GM12878 (cell line): ENCODE measurements at regions not wholly inside any gene's neighbourhood (a gene's known extent, or its start where the extent isn't known, plus 50 kb on each side); places are given as distances from the start of the nearest gene placed in this dataset.

Experiments used
- BCLAF1 ChIP-seq: fragments of 450-650 bp; IDR thresholded peaks from 2 replicates; pipeline ENCODE4 v1.6.1; 2017; ENCODE audit warnings: antibody characterized with exemption, mild to moderate bottlenecking, moderate library complexity
- CHD1 ChIP-seq: IDR thresholded peaks from 2 replicates; pipeline ENCODE4 v1.6.1; 2012; ENCODE audit warnings: low read depth, low read length, improper control_type of control experiment
- CHD2 ChIP-seq: IDR thresholded peaks from 2 replicates; pipeline ENCODE4 v1.6.1; 2011; ENCODE audit warnings: low read depth, low read length, improper control_type of control experiment, borderline replicate concordance
- CTCF ChIP-seq, 3 experiments: IDR thresholded peaks in 2 of 3; conservative IDR thresholded peaks in 1 of 3; 2 replicates each; pipeline ENCODE4 v1.5.1; 2011; ENCODE audit warnings: low read depth in 3 of 3, low read length in 3 of 3, mild to moderate bottlenecking in 3 of 3, control low read depth in 2 of 3, moderate library complexity in 2 of 3, inconsistent platforms in 1 of 3, mixed read lengths in 1 of 3; ENCODE audit not compliant: control insufficient read depth in 2 of 3, insufficient read depth in 1 of 3; ENCODE audit errors: extremely low read depth in 1 of 3
- JUND ChIP-seq: IDR thresholded peaks from 2 replicates; pipeline ENCODE4 v1.6.1; 2012; ENCODE audit warnings: low read depth, mild to moderate bottlenecking, low read length, improper control_type of control experiment, moderate library complexity
- PBX3 ChIP-seq: IDR thresholded peaks from 2 replicates; pipeline ENCODE4 v1.6.1; 2011; ENCODE audit warnings: mild to moderate bottlenecking, low read depth, low read length, moderate library complexity; ENCODE audit not compliant: insufficient replicate concordance
- POLR2AphosphoS5 ChIP-seq: IDR thresholded peaks from 2 replicates; pipeline ENCODE4 v1.6.1; 2011; ENCODE audit warnings: mild to moderate bottlenecking, low read length, inconsistent platforms
- RAD51 ChIP-seq: fragments of 450-650 bp; IDR thresholded peaks from 2 replicates; pipeline ENCODE4 v1.6.1; 2016; ENCODE audit warnings: moderate library complexity, mild to moderate bottlenecking, inconsistent platforms
- REST ChIP-seq: IDR thresholded peaks from 2 replicates; pipeline ENCODE4 v1.6.1; 2012; ENCODE audit warnings: mild to moderate bottlenecking, low read depth, low read length
- TAF1 ChIP-seq: IDR thresholded peaks from 2 replicates; pipeline ENCODE4 v1.6.1; 2011; ENCODE audit warnings: mild to moderate bottlenecking, low read depth, low read length, borderline replicate concordance
- ZNF274 ChIP-seq: IDR thresholded peaks from one replicate; pipeline ENCODE4 v1.8.0; 2011; ENCODE audit not compliant: insufficient read length, insufficient read depth

- TF ChIP-seq CTCF (IDR thresholded peaks at IDR 0.05 in 2 of 3, conservative IDR thresholded peaks at IDR 0.05 in 1 of 3; ENCODE audit: control insufficient read depth in 2 of 3, extremely low read depth in 1 of 3, insufficient read depth in 1 of 3, low read depth in 3 of 3, low read length in 3 of 3) (peak in 1 of 3 experiments; percentile 22; a peak in 1 of 6 replicates), PBX3 (no peak), RAD51 (no peak), POLR2AphosphoS5 (no peak), BCLAF1 (no peak), ZNF274 (no peak), CHD2 (no peak), CHD1 (no peak), TAF1 (no peak), REST (no peak), JUND (no peak)
Observed at GRCh38 chr19:13621413-13621812, 115.1 kb upstream of the CACNA1A start.
